ENCODE measurements at regions not wholly inside any gene's neighbourhood (a gene's known extent, or its start where the extent isn't known, plus 50 kb on each side); places are given as distances from the start of the nearest gene placed in this dataset.

GRCh38 chr4:28449085-28449484 lies 1588.4 kb downstream of the STIM2 start:
- TF ChIP-seq POLR2A (IDR thresholded peaks at IDR 0.05) = no peak
- TF ChIP-seq, protein P1, sequence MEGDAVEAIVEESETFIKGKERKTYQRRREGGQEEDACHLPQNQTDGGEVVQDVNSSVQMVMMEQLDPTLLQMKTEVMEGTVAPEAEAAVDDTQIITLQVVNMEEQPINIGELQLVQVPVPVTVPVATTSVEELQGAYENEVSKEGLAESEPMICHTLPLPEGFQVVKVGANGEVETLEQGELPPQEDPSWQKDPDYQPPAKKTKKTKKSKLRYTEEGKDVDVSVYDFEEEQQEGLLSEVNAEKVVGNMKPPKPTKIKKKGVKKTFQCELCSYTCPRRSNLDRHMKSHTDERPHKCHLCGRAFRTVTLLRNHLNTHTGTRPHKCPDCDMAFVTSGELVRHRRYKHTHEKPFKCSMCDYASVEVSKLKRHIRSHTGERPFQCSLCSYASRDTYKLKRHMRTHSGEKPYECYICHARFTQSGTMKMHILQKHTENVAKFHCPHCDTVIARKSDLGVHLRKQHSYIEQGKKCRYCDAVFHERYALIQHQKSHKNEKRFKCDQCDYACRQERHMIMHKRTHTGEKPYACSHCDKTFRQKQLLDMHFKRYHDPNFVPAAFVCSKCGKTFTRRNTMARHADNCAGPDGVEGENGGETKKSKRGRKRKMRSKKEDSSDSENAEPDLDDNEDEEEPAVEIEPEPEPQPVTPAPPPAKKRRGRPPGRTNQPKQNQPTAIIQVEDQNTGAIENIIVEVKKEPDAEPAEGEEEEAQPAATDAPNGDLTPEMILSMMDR (IDR thresholded peaks at IDR 0.05) = no peak
